ENCODE measurements at regions not wholly inside any gene's neighbourhood (a gene's known extent, or its start where the extent isn't known, plus 50 kb on each side); places are given as distances from the start of the nearest gene placed in this dataset.

DNA sequence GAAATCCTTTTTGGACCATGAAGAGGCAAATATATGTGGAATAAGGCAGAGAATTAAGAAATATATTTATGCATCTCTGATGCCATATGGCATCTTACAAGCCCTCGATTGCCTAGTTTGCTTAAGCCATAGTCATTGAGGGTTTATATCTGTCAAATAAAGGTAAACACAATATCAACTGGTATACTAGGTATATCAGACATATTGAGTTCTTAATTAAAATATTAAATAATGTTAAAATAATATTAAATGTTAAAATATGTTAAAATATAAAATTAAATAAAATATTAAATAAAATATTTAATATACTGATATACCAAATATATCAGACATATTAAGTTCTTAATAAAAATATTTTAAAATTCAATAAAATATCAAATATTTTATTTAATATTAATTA, 567.4 kb upstream of the PTCHD4 start:
- no peak overlapping the region for H3K27ac ChIP-seq
- TF ChIP-seq, protein P1, sequence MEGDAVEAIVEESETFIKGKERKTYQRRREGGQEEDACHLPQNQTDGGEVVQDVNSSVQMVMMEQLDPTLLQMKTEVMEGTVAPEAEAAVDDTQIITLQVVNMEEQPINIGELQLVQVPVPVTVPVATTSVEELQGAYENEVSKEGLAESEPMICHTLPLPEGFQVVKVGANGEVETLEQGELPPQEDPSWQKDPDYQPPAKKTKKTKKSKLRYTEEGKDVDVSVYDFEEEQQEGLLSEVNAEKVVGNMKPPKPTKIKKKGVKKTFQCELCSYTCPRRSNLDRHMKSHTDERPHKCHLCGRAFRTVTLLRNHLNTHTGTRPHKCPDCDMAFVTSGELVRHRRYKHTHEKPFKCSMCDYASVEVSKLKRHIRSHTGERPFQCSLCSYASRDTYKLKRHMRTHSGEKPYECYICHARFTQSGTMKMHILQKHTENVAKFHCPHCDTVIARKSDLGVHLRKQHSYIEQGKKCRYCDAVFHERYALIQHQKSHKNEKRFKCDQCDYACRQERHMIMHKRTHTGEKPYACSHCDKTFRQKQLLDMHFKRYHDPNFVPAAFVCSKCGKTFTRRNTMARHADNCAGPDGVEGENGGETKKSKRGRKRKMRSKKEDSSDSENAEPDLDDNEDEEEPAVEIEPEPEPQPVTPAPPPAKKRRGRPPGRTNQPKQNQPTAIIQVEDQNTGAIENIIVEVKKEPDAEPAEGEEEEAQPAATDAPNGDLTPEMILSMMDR (IDR thresholded peaks at IDR 0.05) = no peak
- no peaks in the 10 kb centered on the region for H3K4me1 ChIP-seq
- H3K36me3 ChIP-seq = no peaks in the 10 kb centered on the region
- no peaks in the 10 kb centered on the region for H3K27me3 ChIP-seq
- DNase-seq (ENCODE audit: low spot score) = no peak
- no peak overlapping the region for H3K4me3 ChIP-seq
- no peaks in the 10 kb centered on the region for H3K9me3 ChIP-seq

DNA sequence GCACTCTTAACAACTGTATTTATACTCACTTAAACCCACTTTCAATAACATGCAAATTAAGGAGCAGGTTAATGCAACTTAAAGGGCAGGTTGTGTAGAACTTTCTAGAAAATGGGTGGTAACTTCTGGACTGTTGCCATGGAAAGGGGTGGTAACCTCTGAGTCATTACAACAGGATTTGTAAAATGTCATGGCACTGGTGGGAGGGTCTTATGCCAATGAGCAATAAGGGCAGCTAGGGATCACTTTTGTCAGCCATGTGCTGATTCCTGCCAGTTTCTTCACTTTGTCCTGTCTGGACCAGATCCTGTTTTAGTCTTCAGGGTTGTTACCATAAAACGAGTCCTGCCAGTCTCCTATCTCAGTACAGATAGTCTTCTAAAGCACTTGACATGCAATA, 560.5 kb upstream of the PTCHD4 start:
- Histone ChIP-seq H3K27me3 (no peaks in the 10 kb centered on the region), H3K4me1 (no peaks in the 10 kb centered on the region), H3K4me3 (no peak overlapping the region), H3K27ac (no peak overlapping the region), H3K36me3 (no peaks in the 10 kb centered on the region), H3K9me3 (no peaks in the 10 kb centered on the region)
- no peak for DNase-seq (ENCODE audit: low spot score)
- TF ChIP-seq, protein P1 (IDR thresholded peaks at IDR 0.05) = no peak

DNA sequence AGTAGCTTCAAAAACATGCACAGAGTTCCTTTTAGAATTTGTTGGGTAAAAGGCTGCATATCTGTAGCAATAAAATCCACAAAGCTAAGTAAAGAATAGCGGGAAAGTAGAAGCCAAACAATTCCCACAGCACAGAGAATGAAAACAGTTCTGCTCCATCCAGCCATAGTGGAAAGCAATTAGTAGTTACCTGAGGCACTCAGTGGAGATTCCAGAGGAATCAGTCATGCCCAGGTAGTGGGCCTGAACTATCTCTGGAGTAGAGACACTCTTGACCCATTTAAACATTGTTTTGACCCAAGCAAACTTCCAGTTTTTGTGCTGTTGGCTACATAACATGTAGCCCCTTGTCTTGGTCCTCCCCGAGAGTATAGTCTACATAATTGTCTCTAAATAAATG, 559.5 kb upstream of the PTCHD4 start:
- no peak overlapping the region for H3K4me3 ChIP-seq
- H3K27me3 ChIP-seq = no peaks in the 10 kb centered on the region
- no peaks in the 10 kb centered on the region for H3K4me1 ChIP-seq
- no peaks in the 10 kb centered on the region for H3K9me3 ChIP-seq
- no peak overlapping the region for H3K27ac ChIP-seq
- DNase-seq (ENCODE audit: low spot score) = no peak
- no peaks in the 10 kb centered on the region for H3K36me3 ChIP-seq
- TF ChIP-seq, protein P1 (IDR thresholded peaks at IDR 0.05) = no peak

DNA sequence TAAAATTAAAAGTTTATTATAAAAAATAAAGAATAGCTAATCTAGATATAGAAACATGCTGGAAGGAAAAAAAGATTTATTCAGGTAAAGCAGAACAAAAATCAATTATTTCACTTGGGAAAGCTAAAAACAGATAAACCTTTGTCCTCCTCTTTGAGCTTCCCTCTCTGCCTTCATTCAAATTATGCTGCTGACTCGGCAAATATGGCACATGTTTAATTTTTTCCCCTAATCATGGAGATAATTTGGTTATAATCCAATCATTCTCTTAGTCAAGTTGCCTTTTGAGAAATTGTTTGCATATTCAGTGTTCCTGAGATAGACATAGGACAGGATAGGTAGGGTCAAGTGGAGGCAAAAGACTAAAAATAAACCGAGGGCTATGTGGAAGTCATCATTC, 556.8 kb upstream of the PTCHD4 start:
- no peak for DNase-seq (ENCODE audit: low spot score)
- no peak overlapping the region for H3K4me3 ChIP-seq
- no peaks in the 10 kb centered on the region for H3K9me3 ChIP-seq
- H3K36me3 ChIP-seq = no peaks in the 10 kb centered on the region
- TF ChIP-seq, protein P1 (IDR thresholded peaks at IDR 0.05) = no peak
- no peak overlapping the region for H3K27ac ChIP-seq
- no peaks in the 10 kb centered on the region for H3K4me1 ChIP-seq
- no peaks in the 10 kb centered on the region for H3K27me3 ChIP-seq

DNA sequence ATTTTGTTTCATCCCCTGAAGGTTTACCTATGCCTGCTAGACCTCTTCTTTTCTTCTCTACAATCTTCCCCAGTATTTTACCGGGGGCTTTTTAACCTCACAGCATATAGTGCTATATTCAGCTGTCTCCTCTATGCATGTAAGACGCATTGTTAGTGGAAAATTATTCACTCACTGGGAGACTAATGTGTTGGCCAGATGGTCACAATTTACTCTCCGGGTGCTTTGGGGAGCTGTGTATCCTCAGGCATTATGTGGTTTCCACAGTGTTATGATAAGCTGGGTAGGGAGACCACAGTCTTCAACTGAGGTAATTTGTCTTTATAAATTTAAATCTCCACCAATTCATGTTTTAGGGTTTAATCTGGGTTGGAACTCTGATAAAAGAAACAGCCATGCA, 553.8 kb upstream of the PTCHD4 start:
- Histone ChIP-seq H3K27me3 (no peaks in the 10 kb centered on the region), H3K4me3 (no peak overlapping the region), H3K4me1 (no peaks in the 10 kb centered on the region), H3K9me3 (no peaks in the 10 kb centered on the region), H3K27ac (no peak overlapping the region), H3K36me3 (no peaks in the 10 kb centered on the region)
- TF ChIP-seq, protein P1 (IDR thresholded peaks at IDR 0.05) = no peak
- no peak for DNase-seq (ENCODE audit: low spot score)

DNA sequence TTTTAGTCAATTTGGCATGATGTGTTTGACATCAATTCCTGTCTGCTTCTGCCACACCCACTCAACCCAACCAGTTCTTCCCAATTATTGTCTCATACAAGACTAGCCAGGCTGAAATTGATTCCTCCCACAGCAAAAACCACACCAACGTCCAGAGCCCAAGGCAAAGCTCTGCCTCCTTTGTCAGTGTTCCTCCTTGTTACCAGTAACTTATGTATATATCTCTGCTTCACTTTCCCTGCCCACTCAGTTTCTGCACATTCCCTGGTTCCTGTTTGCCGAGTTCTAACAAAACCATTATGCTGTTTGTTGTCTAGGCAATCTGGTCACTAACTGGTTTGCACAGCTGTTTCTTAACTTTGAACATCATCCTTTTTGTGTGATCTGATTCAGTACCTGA, 547.9 kb upstream of the PTCHD4 start:
- H3K9me3 ChIP-seq = no peaks in the 10 kb centered on the region
- no peaks in the 10 kb centered on the region for H3K4me1 ChIP-seq
- no peaks in the 10 kb centered on the region for H3K36me3 ChIP-seq
- H3K27me3 ChIP-seq = no peaks in the 10 kb centered on the region
- DNase-seq (ENCODE audit: low spot score) = no peak
- TF ChIP-seq, protein P1 (IDR thresholded peaks at IDR 0.05) = no peak
- H3K27ac ChIP-seq = no peak overlapping the region
- no peak overlapping the region for H3K4me3 ChIP-seq
